ENCODE measurements at regions not wholly inside any gene's neighbourhood (a gene's known extent, or its start where the extent isn't known, plus 50 kb on each side); places are given as distances from the start of the nearest gene placed in this dataset.

DNA sequence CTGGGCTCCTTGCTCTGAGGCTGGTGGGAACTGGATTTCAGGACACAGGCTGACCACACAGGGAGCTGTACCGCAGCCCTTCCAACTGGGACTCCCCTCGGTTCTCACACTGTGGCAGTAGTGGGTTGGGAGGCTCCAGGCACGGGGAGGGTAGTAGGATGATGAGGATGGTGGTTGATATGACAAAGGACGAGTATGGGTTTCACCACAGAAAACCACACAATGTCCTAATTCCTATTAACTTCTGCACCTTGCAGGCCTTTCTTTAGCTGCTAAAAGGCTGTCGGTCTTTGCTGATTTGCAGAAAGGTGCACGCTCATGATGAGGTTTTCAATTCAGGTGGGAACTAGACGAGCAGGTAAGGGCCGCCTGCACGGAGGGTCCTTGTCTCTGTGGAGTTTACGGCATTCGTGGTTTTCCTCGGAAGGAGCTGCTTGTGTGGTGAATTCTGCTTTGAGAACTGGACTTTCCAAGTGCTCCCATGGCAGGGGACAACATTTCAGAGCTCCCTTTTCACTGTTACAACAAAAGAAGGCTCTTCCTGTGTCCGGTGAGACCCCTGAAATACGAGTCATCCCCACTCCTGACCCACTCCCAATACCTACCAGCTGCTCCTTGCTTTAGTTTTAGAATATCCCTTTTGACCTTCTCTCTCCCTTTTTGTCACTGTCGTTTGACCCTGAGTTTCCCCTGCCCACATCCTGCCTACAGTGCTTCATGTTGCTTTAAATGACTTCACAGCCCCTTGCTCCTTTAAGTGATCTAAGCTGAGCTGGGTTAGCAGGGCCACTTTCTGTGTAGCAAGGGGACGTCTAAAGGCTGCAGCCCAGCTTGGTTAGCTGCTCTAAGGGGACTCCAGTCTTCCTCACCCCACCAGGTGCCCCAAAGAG, 125.1 kb downstream of the MRPS6 start:
- WGBS, 4 donors = 72 to 83% (median 73%) methylated on average over 16 of the region's 16 CpGs
- Histone ChIP-seq H3K27me3 (no peaks in the 10 kb centered on the region), H3K27ac (no peak overlapping the region), H3K4me3 (no peak overlapping the region), H3K9me3 (replicated peaks in 1 of 3) (no peaks in the 10 kb centered on the region), H3K36me3 (replicated peaks in 1 of 2) (no peaks in the 10 kb centered on the region), H3K4me1 (replicated peaks in 1 of 2) (peaks cover 11 to 37% of the 10 kb centered on the region in 2 donors)
- no peak for DNase-seq
- intact Hi-C loops (cut with DNase I) = loop anchor here in 1 of 2 donors (10.0 kb wide), 1 partner anchor 274 kb away; no protein-coding TSS in a partner anchor
- TF ChIP-seq POLR2A (IDR thresholded peaks at IDR 0.05) = no peak
- TF ChIP-seq, protein P1, sequence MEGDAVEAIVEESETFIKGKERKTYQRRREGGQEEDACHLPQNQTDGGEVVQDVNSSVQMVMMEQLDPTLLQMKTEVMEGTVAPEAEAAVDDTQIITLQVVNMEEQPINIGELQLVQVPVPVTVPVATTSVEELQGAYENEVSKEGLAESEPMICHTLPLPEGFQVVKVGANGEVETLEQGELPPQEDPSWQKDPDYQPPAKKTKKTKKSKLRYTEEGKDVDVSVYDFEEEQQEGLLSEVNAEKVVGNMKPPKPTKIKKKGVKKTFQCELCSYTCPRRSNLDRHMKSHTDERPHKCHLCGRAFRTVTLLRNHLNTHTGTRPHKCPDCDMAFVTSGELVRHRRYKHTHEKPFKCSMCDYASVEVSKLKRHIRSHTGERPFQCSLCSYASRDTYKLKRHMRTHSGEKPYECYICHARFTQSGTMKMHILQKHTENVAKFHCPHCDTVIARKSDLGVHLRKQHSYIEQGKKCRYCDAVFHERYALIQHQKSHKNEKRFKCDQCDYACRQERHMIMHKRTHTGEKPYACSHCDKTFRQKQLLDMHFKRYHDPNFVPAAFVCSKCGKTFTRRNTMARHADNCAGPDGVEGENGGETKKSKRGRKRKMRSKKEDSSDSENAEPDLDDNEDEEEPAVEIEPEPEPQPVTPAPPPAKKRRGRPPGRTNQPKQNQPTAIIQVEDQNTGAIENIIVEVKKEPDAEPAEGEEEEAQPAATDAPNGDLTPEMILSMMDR (IDR thresholded peaks at IDR 0.05) = no peak

DNA sequence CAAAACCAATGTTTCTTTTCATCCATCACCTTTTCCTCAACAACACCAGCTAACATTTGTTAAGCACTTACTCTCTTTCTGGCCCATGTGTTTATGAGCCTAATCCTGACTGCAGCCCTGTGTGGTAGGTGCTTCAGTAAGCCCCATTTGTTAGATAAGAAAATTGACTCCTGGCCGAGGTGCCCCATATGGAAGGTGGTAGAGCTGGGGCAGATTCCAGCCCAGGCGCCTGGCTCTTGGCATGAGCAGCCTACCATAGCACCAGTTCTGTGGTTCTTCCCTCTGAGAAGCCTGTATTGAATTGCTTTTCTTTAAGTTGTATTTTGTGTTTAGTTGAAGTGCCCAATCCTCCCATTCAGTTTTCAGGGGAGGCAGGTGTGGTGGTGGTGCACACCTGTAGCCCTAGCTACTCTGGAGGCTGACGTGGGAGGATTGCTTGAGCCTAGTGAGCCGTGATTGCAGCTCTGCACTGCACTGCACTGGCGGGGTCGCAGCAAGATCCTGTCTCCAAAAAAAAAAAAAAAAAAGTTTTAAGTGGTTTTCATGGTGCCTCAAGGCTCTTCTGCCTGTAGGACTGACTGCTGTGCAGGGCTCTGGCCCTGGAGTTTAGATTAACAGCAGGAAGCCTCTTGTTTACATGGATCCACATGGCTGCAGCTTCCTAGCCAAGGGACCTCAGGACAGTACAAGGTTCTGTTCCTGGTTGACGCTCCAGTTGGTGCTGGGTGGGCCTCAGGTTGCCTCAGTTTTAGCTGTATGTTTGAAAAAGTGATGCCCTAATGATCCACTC, 125.9 kb downstream of the MRPS6 start:
- H3K36me3 ChIP-seq (replicated peaks in 1 of 2) = no peaks in the 10 kb centered on the region
- intact Hi-C loops (cut with DNase I) = loop anchor here in 1 of 2 donors (10.0 kb wide), 1 partner anchor 275 kb away; no protein-coding TSS in a partner anchor
- H3K4me3 ChIP-seq = no peak overlapping the region
- H3K27ac ChIP-seq = no peak overlapping the region
- TF ChIP-seq, protein P1 (IDR thresholded peaks at IDR 0.05) = no peak
- TF ChIP-seq POLR2A (IDR thresholded peaks at IDR 0.05) = no peak
- peaks cover 11 to 43% of the 10 kb centered on the region in 2 donors for H3K4me1 ChIP-seq (replicated peaks in 1 of 2)
- no peaks in the 10 kb centered on the region for H3K9me3 ChIP-seq (replicated peaks in 1 of 3)
- no peak for DNase-seq
- no peaks in the 10 kb centered on the region for H3K27me3 ChIP-seq
- 83 to 92% (median 88%) methylated on average over 7 of the region's 7 CpGs for WGBS, 4 donors

DNA sequence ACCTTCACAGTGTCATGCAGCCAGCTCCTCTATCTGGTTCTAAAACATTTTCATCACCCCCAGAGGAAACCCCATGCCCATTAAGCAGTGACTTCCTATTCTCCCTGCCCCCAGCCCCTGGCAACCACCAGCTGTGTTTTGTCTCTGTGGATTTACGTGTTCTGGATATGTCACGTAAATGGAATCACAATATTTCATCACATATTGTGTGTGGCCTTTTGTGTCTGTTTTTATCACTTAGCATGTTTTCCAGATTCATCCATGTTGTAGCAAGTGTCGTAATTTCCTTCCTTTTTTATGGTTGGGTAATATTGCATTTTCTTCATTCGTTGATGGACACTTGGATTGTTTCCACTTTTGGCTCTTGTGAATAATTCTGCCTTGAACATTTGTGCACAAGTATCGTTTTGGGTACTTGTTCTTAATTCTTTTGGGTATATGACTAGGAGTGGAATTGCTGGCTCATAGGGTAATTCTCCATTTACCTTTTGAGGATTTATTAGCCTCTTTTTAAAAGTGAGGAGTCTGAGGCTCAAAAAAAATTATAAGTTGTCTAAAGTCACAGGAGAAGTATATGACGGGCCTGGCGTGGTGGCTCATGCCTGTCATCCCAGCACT, 127.0 kb downstream of the MRPS6 start:
- Histone ChIP-seq H3K27me3 (no peaks in the 10 kb centered on the region), H3K4me3 (no peak overlapping the region), H3K4me1 (replicated peaks in 1 of 2) (peaks cover 11 to 45% of the 10 kb centered on the region in 2 donors), H3K36me3 (replicated peaks in 1 of 2) (no peaks in the 10 kb centered on the region), H3K9me3 (replicated peaks in 1 of 3) (no peaks in the 10 kb centered on the region), H3K27ac (peak overlapping the region in 2 of 5 donors; percentile 64 to 86)
- no peak for TF ChIP-seq POLR2A (IDR thresholded peaks at IDR 0.05)
- TF ChIP-seq, protein P1 (IDR thresholded peaks at IDR 0.05) = no peak
- intact Hi-C loops (cut with DNase I) = loop anchor here in 1 of 2 donors (5.0 kb wide), 1 partner anchor 128 kb away; the partner anchor contains the start of genes MRPS6 and SLC5A3
- WGBS, 4 donors = 61 to 68% (median 65%) methylated on average over 7 of the region's 7 CpGs
- DNase-seq = peak in 3 of 7 donors; percentile 31 to 48 (median 42)
